HL-60/S4 treated with retinoic acid at 250 ng/mL for 4 days and 3 days (cell line): ENCODE measurements at regions not wholly inside any gene's neighbourhood (a gene's known extent, or its start where the extent isn't known, plus 50 kb on each side); places are given as distances from the start of the nearest gene placed in this dataset.

Experiments used
- in situ Hi-C: fragments of 300-500 bp; cut with MboI; formaldehyde crosslinking; loops from 2 replicates; pipeline ENCODE4 v1.7.0; 2022; ENCODE audit warnings: low sequenced_read_pairs

- in situ Hi-C loops: no loop called here
Observed at GRCh38 chr5:167554564-167555290, 736.7 kb upstream of the WWC1 start.

GRCh38 chr5:167555565-167556166, 735.8 kb upstream of the WWC1 start:
- in situ Hi-C loops: no loop called here

GRCh38 chr5:167557359-167557758, 734.1 kb upstream of the WWC1 start:
- in situ Hi-C loops: no loop called here

- in situ Hi-C loops: no loop called here
Observed at GRCh38 chr5:167561796-167562195, 729.6 kb upstream of the WWC1 start.

- in situ Hi-C loops: no loop called here
Observed at GRCh38 chr5:167564275-167564674, 727.2 kb upstream of the WWC1 start.

- in situ Hi-C loops: no loop called here
Observed at GRCh38 chr5:167565189-167565954, 726.1 kb upstream of the WWC1 start.

- in situ Hi-C loops: no loop called here
Observed at GRCh38 chr5:167570431-167570830, 721.0 kb upstream of the WWC1 start.

GRCh38 chr5:167571824-167572223, 719.6 kb upstream of the WWC1 start:
- in situ Hi-C loops: no loop called here

GRCh38 chr5:167573370-167574127, 717.9 kb upstream of the WWC1 start:
- in situ Hi-C loops: no loop called here

- in situ Hi-C loops: no loop called here
Observed at GRCh38 chr5:167574464-167574863, 717.0 kb upstream of the WWC1 start.

- in situ Hi-C loops: no loop called here
Observed at GRCh38 chr5:167575330-167575729, 716.1 kb upstream of the WWC1 start.

GRCh38 chr5:167576126-167576525, 715.3 kb upstream of the WWC1 start:
- in situ Hi-C loops: no loop called here

GRCh38 chr5:167576897-167577296, 714.5 kb upstream of the WWC1 start:
- in situ Hi-C loops: no loop called here

GRCh38 chr5:167577616-167578015, 713.8 kb upstream of the WWC1 start:
- in situ Hi-C loops: no loop called here

GRCh38 chr5:167578977-167579692, 712.3 kb upstream of the WWC1 start:
- in situ Hi-C loops: no loop called here

GRCh38 chr5:167579693-167580055, 711.8 kb upstream of the WWC1 start:
- in situ Hi-C loops: no loop called here

GRCh38 chr5:167580608-167581007, 710.8 kb upstream of the WWC1 start:
- in situ Hi-C loops: no loop called here

GRCh38 chr5:167582283-167582682, 709.2 kb upstream of the WWC1 start:
- in situ Hi-C loops: no loop called here

- in situ Hi-C loops: no loop called here
Observed at GRCh38 chr5:167582886-167583285, 708.6 kb upstream of the WWC1 start.

GRCh38 chr5:167585184-167585583, 706.3 kb upstream of the WWC1 start:
- in situ Hi-C loops: no loop called here
